ENCODE measurements at regions not wholly inside any gene's neighbourhood (a gene's known extent, or its start where the extent isn't known, plus 50 kb on each side); places are given as distances from the start of the nearest gene placed in this dataset.

DNA sequence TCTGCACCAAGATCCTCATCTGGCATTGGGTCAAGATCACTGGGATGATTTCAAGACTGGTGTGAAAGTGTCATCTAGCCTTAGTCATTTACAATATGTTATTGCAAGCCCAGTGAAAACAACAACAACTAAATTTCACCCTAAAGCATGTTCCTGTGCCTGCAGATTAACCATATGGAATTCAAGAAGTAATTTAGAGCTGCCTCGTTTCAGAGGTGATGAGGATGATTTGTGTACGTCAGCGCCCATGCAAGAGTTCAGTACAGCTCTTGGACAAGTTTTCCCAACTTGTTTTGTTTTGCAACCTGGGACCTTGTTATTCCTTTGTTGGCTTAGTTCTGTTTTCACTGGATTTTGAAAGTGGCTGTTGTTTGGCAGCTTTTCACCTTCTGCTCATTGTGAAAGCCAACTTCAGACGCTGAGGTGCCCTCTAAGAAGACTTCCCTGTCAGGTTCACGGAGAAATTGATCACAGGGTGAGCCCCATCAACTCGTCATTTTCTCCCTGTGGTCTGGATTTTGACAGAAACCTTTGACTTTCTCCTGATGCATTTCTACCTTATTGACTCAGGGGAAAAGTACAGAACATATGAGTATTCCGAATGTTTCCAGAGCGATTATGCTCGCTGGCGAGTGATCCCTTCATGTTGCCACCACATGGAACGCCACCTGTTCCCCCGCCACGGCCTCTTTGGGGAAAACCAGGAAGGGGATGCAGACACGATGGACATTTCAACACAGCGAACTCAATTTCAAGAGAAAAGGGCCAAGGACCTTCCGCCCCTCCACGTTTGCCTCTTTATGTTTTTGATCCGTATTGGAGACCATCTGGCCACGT, 85.6 kb downstream of the FOXL1 start:
- in situ Hi-C loops (cut with MboI; ENCODE audit: low sequenced_read_pairs), result no loop called here

DNA sequence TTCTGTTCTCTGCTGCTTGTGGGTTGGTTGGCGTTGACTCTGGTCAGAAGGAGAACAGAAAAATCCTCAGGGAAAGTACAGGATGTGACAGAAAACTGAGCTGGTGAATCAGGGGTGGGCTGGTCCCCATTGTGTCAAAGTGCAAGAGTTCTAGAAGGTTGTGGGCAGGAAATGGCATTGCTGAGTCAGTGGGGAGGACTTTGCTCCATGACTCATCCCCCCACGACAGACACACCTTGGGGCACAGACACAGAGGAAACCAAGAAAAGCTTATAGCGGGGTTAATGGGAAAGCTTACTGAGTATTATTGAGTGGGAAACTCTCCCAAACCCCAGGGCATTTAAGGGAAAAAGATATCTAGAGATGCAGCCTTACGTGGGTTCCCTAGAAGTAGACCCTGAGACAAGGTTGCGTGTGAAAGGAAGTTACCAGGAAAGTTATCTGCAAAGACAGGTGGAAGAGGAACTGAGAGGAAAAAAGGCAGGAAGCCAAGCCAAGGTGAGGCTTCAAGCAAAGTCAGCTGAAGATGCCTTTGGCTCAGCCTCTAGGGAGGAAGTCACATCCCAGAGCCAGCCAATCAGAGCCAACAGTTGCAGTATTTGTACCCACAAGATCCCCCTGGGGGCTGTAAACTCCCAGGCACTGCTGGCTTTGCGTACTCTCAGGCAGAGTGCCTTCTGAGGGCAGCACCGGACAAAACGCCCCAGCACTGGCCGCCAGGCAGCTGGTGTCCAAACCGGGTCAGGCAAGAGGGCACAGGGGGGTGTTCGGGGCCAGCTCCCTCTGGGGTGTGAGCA, 86.4 kb downstream of the FOXL1 start:
- in situ Hi-C loops (cut with MboI; ENCODE audit: low sequenced_read_pairs), result no loop called here

DNA sequence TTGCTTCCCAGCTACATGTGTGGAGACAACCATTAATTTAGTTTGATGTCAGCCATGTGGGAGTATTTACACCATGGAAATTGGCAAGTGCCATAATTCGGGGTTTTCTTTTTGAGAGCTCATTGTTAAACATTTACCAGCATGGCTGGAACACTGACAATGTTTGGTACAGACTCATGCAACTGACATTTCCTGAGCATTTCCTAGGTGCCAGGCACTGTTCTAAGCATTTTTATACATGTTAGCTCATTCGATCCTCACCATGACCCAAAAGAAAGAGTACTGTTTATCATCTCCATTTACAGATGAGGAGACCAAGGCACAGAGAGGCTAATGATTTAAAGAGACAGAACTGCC, 86.9 kb downstream of the FOXL1 start:
- in situ Hi-C loops (cut with MboI; ENCODE audit: low sequenced_read_pairs), result no loop called here

DNA sequence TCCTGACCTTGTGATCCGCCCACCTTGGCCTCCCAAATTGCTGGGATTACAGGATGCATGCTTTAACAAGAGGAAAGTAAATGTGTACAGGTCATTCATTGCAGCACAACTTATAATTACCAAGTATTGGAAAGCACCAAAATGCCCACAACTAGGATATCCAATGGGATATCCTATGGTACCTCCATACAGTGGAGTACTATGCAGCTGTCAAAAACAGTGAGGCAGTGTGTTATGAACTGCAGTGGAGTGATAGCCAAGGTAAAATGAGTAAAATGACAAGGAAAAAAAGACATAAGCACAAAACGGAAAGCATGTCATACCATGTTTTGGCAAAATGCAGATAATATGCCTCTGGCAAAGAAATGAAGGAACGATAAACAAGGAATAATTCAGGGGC, 87.6 kb downstream of the FOXL1 start:
- in situ Hi-C loops (cut with MboI; ENCODE audit: low sequenced_read_pairs), result no loop called here

DNA sequence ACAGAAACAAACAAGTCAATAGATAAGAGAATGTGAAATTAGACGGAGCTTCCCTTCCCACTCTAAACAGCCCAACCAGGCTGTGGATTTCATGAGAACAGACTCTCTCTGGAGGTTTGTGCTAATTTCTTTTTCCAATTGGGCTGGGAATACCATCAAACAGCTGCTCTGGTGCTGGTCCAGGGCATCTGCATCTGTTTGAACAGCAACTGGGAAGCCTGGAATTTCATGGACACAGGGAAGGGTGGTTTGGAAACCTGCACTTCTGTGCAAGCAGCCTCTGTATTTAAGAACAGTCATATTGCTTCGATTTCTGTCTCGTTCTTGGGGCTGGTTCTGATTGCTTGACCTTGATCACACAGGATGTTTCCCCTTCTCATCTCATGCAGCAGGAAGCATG, 88.7 kb downstream of the FOXL1 start:
- in situ Hi-C loops (cut with MboI; ENCODE audit: low sequenced_read_pairs), result no loop called here

DNA sequence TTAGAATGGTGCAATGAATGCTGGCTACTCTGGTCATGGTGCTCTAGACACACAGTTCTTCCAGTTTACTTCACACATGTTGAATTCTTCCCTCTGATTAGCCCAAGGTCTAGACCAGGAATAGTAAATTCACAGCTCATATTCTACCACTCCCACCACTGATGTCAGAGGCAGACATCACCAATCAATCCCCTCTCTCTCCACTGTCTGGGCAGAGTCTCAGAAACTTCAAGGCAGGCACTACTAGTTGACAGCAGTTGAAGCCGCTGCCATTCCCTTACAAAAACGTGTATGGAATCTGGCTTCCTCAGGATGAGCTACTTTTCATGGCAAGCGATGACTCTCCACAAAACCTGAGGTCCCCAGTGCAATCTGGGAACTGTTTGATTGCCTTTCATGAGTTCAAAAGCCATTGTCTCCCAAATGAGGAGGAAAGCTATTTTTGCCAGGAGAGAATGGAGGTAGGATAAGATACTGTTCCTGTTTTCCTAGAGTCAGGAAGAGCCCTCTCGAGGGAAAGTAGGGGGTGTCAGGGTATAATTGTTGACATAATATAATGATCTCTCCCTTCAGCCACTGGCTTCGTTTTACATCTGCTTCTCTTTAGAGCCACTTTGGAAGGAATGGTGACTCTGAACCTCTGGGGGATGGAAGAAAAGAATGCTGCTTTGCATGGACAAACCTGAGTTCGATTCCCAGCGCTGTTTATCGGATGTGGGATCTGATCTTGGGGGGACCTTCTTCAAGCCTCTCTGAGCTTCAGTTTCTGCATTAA, 90.0 kb downstream of the FOXL1 start:
- in situ Hi-C loops (cut with MboI; ENCODE audit: low sequenced_read_pairs), result no loop called here

DNA sequence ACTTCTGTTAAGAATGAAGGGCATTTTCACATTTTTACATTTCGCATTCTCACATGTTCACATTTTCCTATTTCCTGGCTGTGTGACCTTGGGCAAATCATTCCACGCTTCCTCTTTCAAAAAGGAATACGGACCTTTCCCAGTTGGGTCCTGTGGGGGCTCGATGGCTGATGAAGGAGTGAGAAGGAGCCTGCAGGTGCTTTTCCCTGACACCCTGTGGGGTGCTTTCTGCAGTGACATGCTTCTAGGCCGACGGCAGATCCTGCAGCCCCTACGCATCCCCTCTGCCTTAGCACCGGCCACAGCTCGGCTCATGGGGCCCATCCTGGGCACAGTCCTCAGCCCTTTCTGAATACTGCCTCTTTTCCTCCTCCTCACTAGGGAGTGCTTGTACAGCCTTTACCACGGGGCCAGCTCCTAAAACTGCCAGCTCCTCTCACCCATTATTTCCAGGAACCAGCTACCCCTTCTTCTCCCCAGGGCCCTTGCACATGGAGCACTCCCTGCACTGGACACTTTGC, 91.0 kb downstream of the FOXL1 start:
- in situ Hi-C loops (cut with MboI; ENCODE audit: low sequenced_read_pairs), result no loop called here

DNA sequence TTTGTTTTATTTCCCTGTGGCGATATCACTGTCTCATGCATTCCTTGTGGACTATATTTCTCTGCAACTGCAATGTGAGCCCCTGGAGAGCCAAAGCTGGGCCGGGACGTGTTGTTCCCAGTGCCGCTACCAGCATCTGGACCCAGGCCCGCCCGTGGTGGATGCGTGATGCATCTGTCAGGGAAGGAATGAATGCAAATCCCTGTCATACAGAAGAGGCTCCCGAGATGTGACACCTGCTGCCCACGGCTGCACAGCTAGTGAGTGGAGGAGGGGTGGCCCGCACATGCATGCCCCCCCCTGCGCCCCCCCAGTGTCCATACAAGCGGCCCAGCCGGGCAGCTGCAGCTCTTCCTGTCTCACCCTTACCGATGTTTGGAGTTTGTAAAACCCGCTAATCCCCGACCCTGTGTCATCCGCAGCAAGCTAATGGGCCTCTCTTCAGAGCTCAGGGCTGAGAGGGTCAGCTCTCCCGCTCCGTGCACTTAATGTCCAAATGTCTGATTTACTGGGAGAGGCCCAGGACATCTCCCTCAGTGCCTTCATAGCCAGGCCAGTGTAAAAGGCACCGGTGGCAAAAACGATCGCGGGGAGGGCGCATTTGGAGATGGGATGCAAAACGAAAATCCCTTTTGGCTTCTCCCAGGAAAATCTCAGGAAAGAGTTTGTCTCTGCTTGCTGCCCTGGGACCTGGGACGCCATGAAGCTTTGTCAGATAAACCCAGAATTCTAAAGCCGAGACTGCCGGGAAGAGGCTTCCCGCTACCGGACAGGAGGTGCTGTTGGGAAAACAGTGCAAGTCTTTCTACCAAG, 91.8 kb downstream of the FOXL1 start:
- in situ Hi-C loops (cut with MboI; ENCODE audit: low sequenced_read_pairs), result no loop called here

DNA sequence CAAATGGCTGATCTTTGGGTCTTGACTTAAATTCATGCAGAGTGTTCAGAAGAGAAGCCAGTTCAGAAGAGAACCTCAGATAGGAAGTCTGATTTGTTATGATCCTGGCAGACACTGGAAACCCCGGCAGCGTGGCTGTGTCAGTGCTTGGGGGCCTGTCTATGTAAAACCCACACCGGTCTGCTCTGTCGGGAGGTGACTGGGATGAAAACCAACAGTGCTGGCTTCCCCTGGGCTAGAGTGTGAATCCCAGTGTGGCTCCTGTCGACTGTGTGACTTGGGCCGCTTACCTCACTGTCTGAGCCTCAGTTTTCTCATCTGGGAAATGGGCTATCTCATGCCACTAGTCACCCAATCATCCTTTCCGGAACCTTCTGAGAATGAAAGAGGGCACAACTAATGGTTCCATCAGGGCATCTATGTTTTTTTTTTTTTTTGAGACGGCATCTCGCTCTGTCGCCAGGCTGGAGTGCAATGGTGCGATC, 92.4 kb downstream of the FOXL1 start:
- in situ Hi-C loops (cut with MboI; ENCODE audit: low sequenced_read_pairs), result no loop called here

DNA sequence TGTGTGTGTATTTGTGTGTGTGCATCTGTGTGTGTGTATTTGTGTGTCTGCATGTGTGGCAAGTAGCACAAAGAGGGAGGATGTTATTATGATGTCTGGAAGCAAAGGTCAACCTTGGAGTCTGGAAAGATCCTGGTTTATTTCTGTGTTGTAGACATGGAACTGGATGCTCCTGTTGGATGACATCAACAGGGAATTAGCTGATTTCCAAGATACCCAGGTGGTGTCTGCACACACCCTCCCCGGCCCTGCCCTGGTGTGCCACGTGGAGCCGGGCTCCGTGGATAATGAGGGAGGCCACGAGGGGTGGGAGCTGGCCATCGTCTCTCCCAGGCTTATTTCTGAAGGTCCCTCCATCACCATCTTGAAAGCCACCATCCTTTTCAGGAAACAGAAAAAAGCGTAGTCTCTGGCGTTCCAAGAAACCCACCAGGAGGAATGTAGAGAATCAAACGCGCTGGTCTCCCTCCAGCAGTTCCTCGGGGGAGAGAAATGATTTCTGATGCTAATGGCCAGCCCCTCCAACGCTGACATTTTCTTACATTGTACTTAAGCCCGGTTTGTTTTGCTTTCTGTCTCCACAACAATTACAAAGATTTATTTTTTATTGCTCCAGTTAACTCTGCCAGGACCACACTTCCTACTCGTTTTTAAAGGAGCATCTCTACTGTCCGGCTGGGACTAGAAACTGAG, 93.3 kb downstream of the FOXL1 start:
- in situ Hi-C loops (cut with MboI; ENCODE audit: low sequenced_read_pairs), result no loop called here

DNA sequence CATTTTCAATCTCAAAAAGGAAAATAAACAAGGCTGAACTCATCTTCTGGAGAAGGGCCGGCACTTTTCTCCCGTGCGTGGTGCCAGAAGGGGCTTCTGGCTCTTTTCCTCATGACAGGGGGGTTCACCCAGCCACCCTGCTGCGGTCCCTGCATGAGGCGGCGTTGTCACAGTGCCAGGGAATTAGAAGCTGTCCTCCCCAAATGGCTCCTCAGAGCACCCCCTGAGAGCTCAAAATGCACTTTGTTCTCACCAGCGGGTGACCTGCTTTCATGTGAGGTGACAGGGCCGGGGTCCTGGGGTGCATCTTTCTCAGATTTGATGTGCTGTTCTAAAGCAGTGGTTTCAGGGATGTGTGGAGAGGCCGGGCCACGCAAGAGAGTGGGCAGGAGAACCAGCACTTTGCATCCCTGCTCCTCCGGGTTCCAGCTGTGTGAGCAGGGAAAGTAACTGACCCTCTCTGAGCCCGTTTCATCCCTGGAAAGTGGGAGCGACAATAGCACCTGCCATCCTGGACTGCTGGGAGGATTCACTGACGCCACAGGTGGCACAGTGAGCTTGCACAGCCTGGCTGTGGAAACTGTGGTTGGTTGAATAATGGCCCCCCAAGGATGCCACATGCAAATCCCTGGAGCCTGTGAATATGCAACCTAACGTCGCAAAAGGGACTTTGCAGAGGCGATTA, 94.0 kb downstream of the FOXL1 start:
- in situ Hi-C loops (cut with MboI; ENCODE audit: low sequenced_read_pairs), result no loop called here

DNA sequence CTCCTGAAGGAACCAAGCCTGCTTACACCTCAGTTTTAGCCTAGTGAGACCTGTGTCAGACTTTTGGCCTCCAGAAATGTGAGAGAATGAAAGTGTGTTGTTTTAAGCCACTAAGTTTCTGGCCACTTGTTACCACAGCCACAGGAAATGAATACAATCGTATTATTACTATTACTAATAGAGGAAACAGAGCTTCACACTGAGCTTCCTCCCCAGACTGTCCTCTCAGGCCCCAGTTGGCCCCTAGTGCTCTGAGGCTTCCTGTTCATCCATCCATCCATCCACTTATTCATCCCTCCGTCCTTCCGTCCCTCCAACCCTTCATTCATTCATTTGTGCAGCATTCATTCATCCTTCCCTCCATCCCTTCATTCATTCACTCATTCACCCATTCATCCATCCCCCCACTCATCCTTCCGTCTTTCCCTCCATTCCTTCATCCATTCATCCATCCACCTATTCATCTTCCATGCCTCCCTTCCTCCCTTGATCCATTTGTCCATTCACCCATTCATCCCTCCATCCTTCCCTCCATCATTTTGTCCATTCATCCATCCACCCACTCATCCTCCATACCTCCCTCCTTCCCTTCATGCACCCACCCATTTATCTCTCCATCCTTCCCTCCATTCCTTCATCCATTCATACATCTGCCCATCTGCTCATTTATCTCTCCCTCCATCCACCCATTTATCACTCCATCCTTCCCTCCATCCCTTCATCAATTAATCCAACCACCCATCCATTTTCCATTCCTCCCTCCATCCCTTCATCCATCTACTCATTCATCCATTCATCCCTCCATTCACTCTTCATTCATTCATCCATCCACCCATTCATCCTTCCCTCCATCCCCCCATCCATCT, 95.0 kb downstream of the FOXL1 start:
- in situ Hi-C loops (cut with MboI; ENCODE audit: low sequenced_read_pairs), result no loop called here

DNA sequence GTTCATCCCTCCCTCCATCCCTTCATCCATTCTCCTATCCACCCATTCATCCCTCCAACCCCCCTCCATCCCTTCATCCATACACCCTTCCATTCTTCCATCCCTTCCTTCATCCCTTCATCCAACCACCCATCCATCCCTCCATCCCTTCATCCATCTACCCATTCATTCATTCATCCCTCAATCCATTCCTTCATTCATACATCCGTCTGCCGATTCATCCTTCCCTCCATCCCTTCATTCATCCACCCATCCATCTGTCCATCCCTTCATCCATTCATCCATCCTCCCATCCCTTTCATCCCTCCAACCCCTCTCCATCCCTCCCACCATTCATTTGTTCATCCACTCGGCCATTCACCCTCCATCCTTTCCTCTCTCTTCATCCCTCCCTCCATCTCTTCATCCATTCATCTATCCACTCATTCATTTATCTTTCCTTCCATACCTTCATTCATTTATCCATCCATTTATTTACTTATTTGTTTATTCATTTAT, 95.7 kb downstream of the FOXL1 start:
- in situ Hi-C loops (cut with MboI; ENCODE audit: low sequenced_read_pairs), result no loop called here

DNA sequence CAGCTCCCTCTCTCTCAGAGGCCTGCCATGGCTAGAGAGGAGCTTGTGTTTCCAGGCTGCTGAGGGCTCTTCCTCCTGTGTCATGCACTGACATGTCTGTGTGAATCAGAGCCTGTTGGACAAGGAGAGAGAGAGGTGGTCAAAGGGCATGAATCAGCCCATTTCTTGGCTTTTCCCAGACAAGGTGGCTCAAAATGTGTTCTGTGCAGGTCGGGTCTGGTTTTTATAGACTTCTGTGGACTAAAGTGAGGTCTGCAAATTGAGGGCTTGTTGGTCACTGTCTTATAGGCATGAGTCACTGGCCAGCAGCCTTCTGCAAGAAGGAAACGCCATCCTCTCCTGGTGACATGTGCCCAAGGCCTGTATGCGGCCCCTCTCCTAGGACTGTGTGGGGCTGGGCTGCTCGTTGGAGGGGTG, 97.9 kb downstream of the FOXL1 start:
- in situ Hi-C loops (cut with MboI; ENCODE audit: low sequenced_read_pairs), result no loop called here

DNA sequence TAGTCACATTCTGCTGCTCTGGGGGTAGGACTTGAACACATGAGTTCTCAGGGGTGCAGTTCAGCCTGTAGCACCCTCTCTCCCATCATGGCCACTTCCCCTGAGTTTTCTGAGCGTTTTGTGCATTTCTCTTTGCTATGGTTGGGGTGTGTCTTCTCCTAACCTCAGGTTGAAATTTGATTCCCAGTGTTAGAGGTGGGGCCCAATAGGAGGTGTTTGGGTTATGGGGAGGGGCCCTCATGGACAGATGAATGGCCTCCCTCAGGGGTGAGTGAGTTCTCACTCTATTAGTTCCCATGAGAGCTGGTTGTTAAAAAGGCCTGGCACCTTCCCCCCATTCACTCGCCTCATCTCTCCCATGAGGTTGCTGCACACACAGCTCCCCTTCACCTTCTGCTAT, 101.1 kb downstream of the FOXL1 start:
- in situ Hi-C loops (cut with MboI; ENCODE audit: low sequenced_read_pairs), result no loop called here

DNA sequence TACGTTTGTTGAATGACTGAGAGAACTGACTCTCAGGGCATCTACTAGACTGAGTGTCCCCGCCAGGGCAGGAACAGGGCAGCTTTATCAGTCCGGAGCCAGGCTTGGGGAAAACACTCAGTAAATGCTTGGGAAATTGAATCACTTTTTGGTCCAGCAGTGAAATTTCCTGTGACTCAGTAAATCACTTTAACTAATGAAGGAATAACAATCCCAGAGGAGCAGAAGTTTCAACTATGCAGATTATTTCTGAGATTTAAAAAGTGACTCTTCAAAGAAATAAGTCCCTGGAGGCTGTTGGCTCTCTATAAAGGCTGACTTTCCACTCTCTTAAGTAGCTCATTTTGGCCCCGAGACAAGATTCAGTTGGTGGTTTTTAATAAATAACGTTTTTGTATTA, 101.8 kb downstream of the FOXL1 start:
- in situ Hi-C loops (cut with MboI; ENCODE audit: low sequenced_read_pairs), result no loop called here

DNA sequence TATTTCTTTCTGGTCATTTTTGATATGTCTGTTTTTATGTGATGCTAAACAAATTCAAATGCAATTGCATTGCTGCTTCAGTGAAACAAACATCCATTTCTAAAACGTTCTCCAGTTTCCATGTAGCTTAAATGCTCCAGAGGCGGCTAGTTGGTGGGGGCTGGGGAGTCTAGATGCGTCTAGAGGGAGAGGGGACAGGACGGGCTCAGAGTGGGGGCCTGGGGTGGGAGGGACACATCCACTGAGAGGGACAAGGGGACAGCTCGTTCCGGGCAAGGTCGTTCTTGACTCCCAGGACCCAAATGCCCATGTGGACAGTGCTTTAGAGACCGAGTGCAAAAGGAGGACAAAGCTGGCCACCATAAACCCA, 102.3 kb downstream of the FOXL1 start:
- in situ Hi-C loops (cut with MboI; ENCODE audit: low sequenced_read_pairs), result no loop called here
